Retina (tissue), 1 donor: ENCODE measurements at regions not wholly inside any gene's neighbourhood (a gene's known extent, or its start where the extent isn't known, plus 50 kb on each side); places are given as distances from the start of the nearest gene placed in this dataset.
A peak's percentile ranks its signal among the peaks of the same experiment; 100 is the strongest.

ENCODE experiments used
- DNase-seq: peaks from one replicate; pipeline ENCODE4 v3.0.0-alpha.2; 2016

- no peak for DNase-seq
Observed at GRCh38 chr7:84614821-84615501, 420.4 kb upstream of the SEMA3A start.

GRCh38 chr7:84612981-84613681 is 418.5 kb upstream of the SEMA3A start:
- no peak for DNase-seq

DNA sequence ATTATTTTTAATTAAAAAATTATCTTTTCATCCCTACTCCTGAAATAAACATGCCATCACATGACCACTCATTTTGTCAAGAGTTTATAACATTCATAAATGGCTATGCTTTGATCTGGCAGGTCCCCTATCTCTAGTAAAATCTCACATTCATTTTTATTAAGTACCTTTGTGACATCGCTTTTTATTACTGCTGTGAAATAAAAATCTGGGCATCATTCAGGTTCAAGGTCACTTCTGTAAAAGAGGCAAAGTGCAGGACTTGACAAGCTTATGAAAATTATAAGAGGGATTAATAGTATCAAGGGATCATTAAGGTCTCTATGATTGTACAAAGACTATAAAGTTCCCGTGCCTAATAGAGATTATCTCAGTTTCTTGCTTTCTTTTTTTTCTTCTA is 416.8 kb upstream of the SEMA3A start:
- no peak for DNase-seq

GRCh38 chr7:84610390-84610789 is 415.8 kb upstream of the SEMA3A start:
- no peak for DNase-seq

DNA sequence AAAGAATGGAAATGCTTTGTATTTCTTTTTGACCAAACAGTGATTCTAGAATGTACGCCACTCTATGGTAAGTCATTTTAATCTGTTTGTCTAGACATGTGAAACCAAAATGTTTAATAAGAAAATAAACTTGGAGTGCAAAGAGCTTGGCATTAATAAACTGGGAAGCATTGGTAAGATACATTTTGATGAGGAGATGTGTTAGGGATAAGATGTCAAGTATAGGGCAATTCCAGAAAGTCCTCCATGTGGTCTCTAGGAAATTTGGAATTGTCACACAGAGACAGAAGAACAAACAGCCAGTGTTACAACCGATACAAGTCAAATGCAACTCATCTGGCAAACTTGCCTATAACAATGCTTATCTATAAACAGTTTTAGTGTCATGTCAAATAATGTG is 410.7 kb upstream of the SEMA3A start:
- DNase-seq: no peak

GRCh38 chr7:84603545-84603944 is 409.0 kb upstream of the SEMA3A start:
- no peak for DNase-seq

- DNase-seq: no peak
Observed at GRCh38 chr7:84595026-84595425, 400.4 kb upstream of the SEMA3A start.

DNA sequence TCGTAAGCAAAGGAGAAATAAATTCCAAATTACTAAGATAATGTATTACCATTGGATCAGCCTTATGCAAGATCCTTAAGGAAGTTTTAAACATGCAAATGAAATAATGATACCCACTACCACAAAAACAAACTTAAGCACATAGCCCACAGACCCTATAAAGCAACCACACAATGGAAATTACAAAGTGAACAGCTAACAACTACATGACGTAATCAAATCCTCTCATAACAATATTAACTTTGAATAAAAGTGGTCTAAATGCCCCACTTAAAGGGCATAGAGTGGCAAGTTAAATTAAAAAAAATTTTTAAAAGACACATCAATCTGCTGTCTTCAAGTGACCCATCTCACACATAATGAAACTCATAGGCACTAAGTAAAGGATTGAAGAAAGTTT is 397.3 kb upstream of the SEMA3A start:
- DNase-seq: no peak

- DNase-seq: no peak
Observed at GRCh38 chr7:84589012-84589411, 394.4 kb upstream of the SEMA3A start.

GRCh38 chr7:84583331-84583730 is 388.7 kb upstream of the SEMA3A start:
- no peak for DNase-seq

DNA sequence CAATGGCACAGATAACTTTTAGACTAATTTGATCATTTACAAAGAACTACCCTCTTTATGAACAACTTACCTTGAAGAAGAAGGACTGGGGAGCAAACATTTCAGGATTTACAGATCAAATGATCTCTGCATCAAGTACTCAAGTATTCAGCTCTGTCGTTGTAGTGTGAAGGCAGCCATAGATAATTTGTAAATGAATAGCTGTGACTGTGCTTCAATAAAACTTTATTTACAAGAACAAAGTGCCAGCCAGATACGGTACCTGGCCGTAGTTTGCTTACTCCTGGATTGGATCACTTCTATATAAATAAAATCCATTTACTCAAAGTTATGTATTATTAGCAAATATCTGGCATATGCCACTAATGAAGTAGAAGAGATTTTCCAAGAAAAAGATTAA is 388.2 kb upstream of the SEMA3A start:
- DNase-seq: no peak

- DNase-seq: no peak
Observed at GRCh38 chr7:84578825-84579224, 384.2 kb upstream of the SEMA3A start.

GRCh38 chr7:84568781-84569180 is 374.2 kb upstream of the SEMA3A start:
- DNase-seq: no peak

DNA sequence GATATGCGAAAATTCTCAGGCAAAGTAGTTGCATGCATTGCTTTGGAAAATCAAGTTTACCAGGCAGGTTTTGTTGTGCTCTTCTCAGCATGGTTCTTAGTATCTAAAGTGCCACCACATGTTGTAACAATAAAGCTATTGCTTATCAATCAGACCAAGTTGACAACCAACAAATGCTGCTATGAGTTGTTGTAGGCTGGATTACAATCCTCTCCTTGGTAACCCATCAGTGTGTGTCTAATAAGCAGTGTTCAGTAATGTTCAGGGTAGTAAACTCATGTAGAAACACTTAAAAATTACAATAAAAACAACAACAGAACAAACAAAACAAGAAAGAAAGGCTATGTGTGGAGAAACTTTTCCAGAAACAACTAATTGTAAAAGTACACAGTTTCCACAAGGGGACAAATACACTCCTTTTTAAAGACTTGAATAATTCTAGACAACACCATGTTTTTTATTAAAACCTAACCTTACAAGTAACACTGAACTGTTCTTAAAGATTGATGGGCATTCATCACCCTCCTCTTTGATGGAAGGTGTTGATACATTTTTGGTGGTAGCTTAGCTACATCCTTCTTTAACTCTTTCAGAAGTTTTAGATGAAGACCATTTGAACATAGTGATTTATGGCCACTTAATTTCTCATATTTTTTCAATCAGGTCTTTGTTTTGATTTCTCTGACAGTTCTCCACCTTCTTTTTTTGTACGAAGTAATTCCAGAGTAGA is 370.9 kb upstream of the SEMA3A start:
- DNase-seq: no peak

DNA sequence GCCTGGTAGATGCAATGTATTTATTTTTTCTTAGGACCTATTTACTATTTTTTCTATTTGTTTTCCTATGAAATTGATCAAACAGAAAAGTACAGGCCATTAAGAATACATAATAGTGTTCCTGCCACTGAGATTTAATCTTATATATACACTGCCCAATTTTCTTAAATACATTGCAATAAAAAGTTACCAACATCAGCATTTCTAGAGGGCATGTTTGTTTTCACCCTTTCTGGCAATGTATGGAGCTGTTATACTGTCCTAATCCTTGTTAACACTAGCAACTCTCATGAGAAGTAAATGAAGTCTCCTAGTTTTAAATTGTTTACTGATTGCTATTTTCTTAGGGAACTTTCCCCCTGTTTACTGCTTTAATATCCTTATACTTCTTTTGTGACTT is 359.1 kb upstream of the SEMA3A start:
- no peak for DNase-seq

DNA sequence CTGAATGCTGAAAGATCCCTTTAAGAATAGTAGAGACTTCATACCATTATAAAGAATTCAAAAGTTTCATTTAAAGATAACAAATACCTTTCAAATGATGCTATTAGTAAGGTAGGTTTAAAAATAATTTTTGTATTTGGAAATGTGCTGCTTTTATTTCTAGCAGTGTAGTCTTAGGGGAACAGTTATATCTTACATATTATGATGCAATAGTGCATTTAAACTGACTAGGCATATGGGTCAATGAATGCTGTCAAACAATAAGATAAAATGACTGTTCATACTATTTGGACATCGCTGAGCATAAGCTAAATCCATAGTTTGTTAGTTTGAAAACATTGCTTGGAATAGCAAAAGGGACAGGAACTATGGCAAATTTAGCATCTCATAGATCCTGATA is 354.8 kb upstream of the SEMA3A start:
- no peak for DNase-seq

- peak; percentile 32 for DNase-seq
Observed at GRCh38 chr7:84548366-84549365, 354.1 kb upstream of the SEMA3A start.

GRCh38 chr7:84547331-84547730 is 352.7 kb upstream of the SEMA3A start:
- no peak for DNase-seq

GRCh38 chr7:84546403-84546802 is 351.8 kb upstream of the SEMA3A start:
- DNase-seq: no peak

- no peak for DNase-seq
Observed at GRCh38 chr7:84538268-84538667, 343.7 kb upstream of the SEMA3A start.

GRCh38 chr7:84536271-84536870 is 341.8 kb upstream of the SEMA3A start:
- no peak for DNase-seq

DNA sequence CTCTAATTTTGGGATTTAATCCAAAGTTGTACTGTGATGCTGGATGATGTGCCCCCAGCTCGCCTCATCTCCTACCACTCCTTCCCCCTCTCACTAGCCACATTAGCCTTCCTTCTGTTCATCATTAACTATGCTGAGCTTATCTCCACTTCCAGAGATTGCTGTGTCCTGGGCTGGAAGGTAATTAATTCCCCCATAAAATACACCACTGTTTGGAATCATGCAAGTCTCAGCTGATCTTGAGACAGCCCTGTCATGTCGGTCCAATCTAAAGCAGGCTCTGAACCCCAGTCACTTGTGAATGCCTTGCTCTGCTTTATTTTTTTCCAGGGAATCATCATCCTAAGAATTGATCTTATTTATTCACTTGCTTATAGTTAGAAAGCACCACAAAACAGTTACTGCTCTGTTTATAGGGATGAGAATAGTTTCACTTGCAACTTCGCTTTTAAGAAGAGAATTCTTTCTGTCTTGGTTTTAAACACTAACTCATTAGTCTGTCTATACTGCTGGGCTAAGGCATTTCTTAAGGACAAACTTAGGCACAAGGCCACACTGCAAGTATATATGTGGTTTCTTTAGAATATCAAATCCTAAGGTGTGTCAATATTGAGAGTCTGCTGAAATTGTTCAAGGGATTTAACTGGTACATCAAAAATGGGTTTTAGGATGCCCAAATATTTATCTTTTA is 341.1 kb upstream of the SEMA3A start:
- DNase-seq: no peak
